ENCODE measurements at regions not wholly inside any gene's neighbourhood (a gene's known extent, or its start where the extent isn't known, plus 50 kb on each side); places are given as distances from the start of the nearest gene placed in this dataset.

GRCh38 chr9:124128568-124129166 lies 117.1 kb downstream of the LHX2 start:
- no peak for TF ChIP-seq ZBTB7A (IDR thresholded peaks at IDR 0.05; ENCODE audit: low read depth)
- TF ChIP-seq TEAD4 (IDR thresholded peaks at IDR 0.05): peak; percentile 65

GRCh38 chr9:124130277-124131075 lies 118.9 kb downstream of the LHX2 start:
- no peak for TF ChIP-seq REST (IDR thresholded peaks at IDR 0.05; ENCODE audit: low read depth)

- no peak for TF ChIP-seq FOXM1 (IDR thresholded peaks at IDR 0.05; ENCODE audit: borderline replicate concordance, low read depth)
- no peak for TF ChIP-seq USF1 (IDR thresholded peaks at IDR 0.05)
- no peak for TF ChIP-seq TEAD4 (IDR thresholded peaks at IDR 0.05)
- no peak for TF ChIP-seq NFIC (IDR thresholded peaks at IDR 0.05)
- TF ChIP-seq CREB1 (IDR thresholded peaks at IDR 0.05; ENCODE audit: low read depth): no peak
- no peak for TF ChIP-seq ZBTB7A (IDR thresholded peaks at IDR 0.05; ENCODE audit: low read depth)
- TF ChIP-seq TAF1 (IDR thresholded peaks at IDR 0.05; ENCODE audit: low read depth): no peak
- no peak for TF ChIP-seq CEBPB (IDR thresholded peaks at IDR 0.05)
- no peak for TF ChIP-seq TCF12 (IDR thresholded peaks at IDR 0.05; ENCODE audit: low read depth)
- TF ChIP-seq MAX (IDR thresholded peaks at IDR 0.05): no peak
- no peak for TF ChIP-seq RAD21 (IDR thresholded peaks at IDR 0.05; ENCODE audit: low read depth)
- no peak for TF ChIP-seq EGR1 (IDR thresholded peaks at IDR 0.05)
- TF ChIP-seq EP300 (IDR thresholded peaks at IDR 0.05; ENCODE audit: borderline replicate concordance): no peak
- TF ChIP-seq YY1 (IDR thresholded peaks at IDR 0.05; ENCODE audit: low read depth): no peak
- TF ChIP-seq REST (IDR thresholded peaks at IDR 0.05; ENCODE audit: low read depth): no peak
Measured at GRCh38 chr9:124132671-124133147, 121.1 kb downstream of the LHX2 start.

- no peak for TF ChIP-seq TEAD4 (IDR thresholded peaks at IDR 0.05)
- peak; percentile 77 for TF ChIP-seq RAD21 (IDR thresholded peaks at IDR 0.05; ENCODE audit: low read depth)
Measured at GRCh38 chr9:124133727-124134126, 122.2 kb downstream of the LHX2 start.

GRCh38 chr9:124134526-124134925 lies 123.0 kb downstream of the LHX2 start:
- TF ChIP-seq ZBTB7A (IDR thresholded peaks at IDR 0.05; ENCODE audit: low read depth) (no peak), NFIC (IDR thresholded peaks at IDR 0.05) (no peak), YY1 (IDR thresholded peaks at IDR 0.05; ENCODE audit: low read depth) (no peak)

GRCh38 chr9:124135813-124136365 lies 121.9 kb upstream of the NEK6 start:
- no peak for TF ChIP-seq CREB1 (IDR thresholded peaks at IDR 0.05; ENCODE audit: low read depth)
- no peak for TF ChIP-seq CEBPB (IDR thresholded peaks at IDR 0.05)
- no peak for TF ChIP-seq FOXM1 (IDR thresholded peaks at IDR 0.05; ENCODE audit: borderline replicate concordance, low read depth)
- TF ChIP-seq NFIC (IDR thresholded peaks at IDR 0.05): no peak
- no peak for TF ChIP-seq RAD21 (IDR thresholded peaks at IDR 0.05; ENCODE audit: low read depth)
- no peak for TF ChIP-seq TCF12 (IDR thresholded peaks at IDR 0.05; ENCODE audit: low read depth)
